ENCODE measurements at regions not wholly inside any gene's neighbourhood (a gene's known extent, or its start where the extent isn't known, plus 50 kb on each side); places are given as distances from the start of the nearest gene placed in this dataset.

DNA sequence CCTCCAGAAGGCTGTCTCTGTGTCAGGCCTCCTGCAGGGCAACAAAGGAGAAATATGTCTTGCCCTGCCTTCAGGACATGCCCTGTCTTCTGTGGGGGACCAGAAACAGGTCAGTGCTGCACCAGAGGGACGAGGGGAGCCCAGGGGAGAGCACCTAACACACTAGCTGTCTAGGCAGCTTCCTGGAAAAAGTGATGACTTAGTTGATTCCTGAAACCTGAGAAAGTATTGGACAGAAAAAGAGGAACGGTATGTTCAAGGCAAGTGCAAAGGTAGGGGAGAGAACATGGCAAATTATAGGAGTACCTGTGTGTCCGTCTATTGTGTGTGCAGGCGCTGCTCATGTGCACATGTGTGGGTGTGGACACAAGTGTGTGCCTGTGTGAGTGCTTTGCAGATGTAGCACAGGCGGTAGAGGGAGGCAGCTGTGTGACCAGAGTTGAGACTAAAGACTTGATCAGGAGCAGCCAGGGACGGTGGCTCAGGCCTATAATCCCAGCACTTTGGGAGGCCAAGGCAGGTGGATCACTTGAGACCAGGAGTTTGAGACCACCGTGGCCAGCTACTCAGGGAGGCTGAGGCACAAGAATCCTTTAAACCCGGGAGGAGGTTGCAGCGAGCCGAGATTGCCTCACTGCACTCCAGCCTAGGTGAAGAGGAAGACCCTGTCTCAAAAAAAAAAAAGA, 119.5 kb downstream of the GYPC start:
- DNase-seq, result no peak

DNA sequence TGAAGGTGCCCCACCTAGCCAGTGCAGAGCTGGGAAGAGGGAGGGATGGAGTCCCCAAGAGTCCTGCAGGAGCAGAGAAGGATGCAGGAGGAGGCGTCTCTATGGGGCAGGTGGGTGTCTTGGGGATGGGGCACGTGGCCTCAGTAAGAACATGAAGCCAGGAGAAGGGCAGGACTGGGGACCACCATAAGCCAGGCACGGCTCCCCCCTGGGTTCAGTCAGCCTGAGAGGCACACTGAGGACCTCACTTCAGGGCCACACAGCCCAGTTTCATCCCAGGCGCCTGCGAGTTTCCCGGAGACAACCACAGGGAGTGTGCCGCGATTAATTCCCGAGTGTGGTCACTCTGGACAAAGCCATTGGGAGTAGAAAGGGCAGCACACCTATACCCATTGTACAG, 120.3 kb downstream of the GYPC start:
- DNase-seq, result no peak

- DNase-seq, result peak in 1 of 3 experiments; percentile 59
These were observed 121.0 kb downstream of the GYPC start for GRCh38 chr2:126776692-126777619.

GRCh38 chr2:126777620-126777978, 121.1 kb upstream of the TEX51 start:
- no peak for DNase-seq

- DNase-seq, result peak in 1 of 3 experiments; percentile 1
These were observed 119.9 kb upstream of the TEX51 start for GRCh38 chr2:126778561-126779501.

DNA sequence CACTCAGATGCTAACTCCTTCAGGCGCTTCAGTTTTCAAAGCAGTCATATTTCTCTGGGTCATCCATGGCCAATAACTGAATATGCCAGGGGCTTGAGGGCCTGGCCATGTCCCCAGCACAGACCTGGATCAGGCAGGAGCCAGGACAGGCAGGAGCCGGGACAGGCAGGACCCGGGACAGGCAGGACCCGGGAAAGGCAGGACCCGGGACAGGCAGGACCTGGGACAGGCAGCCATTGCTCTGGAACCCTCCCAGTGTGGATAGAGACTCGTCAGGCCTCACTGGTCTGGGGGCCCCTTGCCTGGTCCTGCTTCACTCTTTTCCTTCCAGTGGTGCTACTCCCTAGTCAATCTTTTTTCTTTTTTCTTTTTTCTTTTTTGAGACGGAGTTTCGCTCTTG, 117.5 kb upstream of the TEX51 start:
- DNase-seq, result no peak

- no peak for DNase-seq
These were observed 116.9 kb upstream of the TEX51 start for GRCh38 chr2:126781806-126782205.

- no peak for DNase-seq
These were observed 116.0 kb upstream of the TEX51 start for GRCh38 chr2:126782648-126783047.

GRCh38 chr2:126783341-126783740, 115.3 kb upstream of the TEX51 start:
- no peak for DNase-seq

DNA sequence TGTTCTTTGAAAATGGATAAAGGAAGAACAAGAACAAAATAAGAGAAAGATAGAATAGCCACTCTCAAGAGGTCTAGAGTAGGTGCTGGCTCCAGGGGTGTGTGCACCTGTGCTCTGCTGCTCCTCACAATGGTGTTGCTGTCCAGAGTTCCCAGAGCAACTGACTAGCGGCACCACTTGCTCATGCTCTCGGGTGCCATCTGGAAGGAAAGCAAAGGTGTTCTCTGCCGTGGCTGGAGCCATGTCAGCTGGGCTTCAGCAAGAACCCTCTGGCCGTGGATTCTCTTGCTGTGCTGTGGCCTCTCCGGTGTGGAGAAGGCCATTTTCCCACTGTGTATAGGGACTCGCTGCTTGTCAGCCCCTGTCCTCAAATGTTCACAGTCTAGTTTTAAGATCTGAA, 114.6 kb upstream of the TEX51 start:
- no peak for DNase-seq

DNA sequence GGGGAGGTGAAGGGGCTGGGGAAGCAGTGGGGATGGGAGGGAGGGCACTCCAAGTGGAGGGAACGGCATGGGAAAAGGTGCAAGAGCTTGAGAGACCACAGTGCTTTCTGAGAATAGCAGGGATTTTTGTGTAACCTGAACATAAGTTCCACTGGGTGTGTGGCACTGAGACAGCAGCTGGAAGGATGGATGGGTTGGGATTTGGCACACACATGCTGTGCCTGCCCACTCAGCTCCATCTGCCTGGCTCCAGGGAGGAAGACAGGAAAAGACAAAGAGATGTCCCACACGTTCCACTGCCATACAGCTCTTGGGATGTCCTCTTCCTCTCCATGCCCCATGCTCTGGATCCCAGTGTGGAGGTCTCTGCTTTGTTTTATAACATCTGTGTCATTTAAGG, 114.1 kb upstream of the TEX51 start:
- DNase-seq, result no peak

GRCh38 chr2:126785236-126785635, 113.5 kb upstream of the TEX51 start:
- no peak for DNase-seq

DNA sequence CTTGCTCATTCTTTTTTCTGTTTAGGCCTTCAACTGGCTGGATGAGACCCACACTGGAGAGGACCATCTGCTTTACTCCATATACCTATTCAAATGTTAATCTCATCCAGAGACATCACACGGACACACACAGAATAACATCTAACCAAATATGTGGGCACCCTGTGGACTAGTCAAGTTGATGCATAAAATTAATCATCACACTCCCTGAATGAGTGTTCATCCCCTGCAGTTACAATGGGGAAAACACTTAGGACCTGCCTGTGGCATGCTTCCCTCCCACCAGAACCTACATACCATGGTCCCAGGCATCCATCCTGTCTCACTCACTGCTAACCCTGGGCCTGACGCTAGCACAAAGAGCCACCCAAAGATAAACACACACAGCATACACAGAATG, 112.8 kb upstream of the TEX51 start:
- no peak for DNase-seq

GRCh38 chr2:126786765-126787164, 111.9 kb upstream of the TEX51 start:
- DNase-seq, result no peak

DNA sequence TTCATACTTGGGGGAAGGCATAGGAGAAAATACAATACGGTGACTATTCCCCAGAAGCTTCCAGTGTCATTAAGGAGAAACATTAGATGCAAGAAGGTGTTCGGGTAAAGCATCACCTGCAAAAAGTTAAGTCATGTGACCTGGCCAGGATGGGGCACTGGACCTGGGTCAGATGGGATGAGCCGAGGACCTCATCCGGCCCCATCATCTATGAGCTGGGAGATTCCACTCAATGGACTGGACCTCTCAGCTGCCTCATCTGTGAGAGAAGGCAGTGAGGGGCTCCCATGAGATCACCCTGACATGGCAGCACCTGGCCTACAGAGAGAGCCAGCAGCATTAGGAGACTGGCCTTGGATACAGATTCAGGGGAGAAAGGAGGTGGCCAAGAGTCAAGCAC, 111.4 kb upstream of the TEX51 start:
- DNase-seq, result no peak

- DNase-seq, result no peak
These were observed 110.6 kb upstream of the TEX51 start for GRCh38 chr2:126788113-126788512.

DNA sequence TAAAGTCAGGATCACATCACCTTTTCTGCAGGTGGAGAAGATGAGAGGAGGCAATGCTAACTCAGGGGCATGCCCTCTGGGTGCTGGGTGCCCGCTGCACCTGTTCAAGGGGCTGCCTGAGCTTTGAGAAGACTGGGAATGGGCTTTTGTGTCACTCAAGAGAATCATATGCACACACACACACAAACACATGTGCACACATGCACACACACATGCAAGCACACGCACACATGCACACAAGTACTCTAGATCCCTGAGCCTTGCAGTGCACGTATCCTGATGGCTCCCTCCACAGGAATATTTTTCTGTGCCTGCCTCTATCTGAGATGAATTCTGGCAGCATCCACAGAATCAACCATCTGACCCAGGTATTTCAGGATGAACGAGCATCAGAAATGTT, 110.0 kb upstream of the TEX51 start:
- no peak for DNase-seq

- no peak for DNase-seq
These were observed 107.5 kb upstream of the TEX51 start for GRCh38 chr2:126790987-126791780.

- DNase-seq, result no peak
These were observed 106.5 kb upstream of the TEX51 start for GRCh38 chr2:126792186-126792585.

DNA sequence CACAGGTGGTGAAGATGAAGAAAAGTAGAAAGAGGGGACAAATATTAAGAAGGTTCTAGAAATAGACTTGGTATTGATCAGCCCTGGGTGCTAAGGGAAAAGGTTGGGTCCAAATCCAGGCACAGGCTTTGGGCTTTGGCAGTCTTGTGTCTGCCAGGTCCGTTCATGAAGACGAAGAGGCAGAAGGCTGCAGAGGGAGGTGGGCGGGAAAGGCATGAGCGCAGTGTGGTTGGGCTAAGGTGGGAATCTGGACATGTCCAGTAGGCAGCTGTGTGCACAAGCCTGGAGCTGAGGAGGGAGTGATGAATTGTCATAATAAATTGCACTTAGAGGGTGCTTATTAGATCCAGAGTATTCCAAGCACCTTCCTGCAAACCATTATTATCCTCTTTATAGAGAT, 105.7 kb upstream of the TEX51 start:
- DNase-seq, result no peak

- DNase-seq, result no peak
These were observed 104.6 kb upstream of the TEX51 start for GRCh38 chr2:126793885-126794613.

- no peak for DNase-seq
These were observed 103.0 kb upstream of the TEX51 start for GRCh38 chr2:126795656-126796055.
